Bronchial epithelial cell (primary cell): ENCODE measurements at regions not wholly inside any gene's neighbourhood (a gene's known extent, or its start where the extent isn't known, plus 50 kb on each side); places are given as distances from the start of the nearest gene placed in this dataset.

ENCODE experiments used
- DNase-seq: peaks from one replicate; pipeline ENCODE4 v3.0.0-alpha.2; 2010; ENCODE audit warnings: low read depth
- FAIRE-seq: peaks from 2 replicates; lab custom pipeline; 2011; peaks lifted over from hg19 to GRCh38; lab: Jason Lieb, UNC
- H3K27me3 ChIP-seq: 2 replicates; pipeline ENCODE4 v1.5.1; 2011; ENCODE audit warnings: low read length; ENCODE audit not compliant: control insufficient read depth, insufficient read depth
- H3K36me3 ChIP-seq: 2 replicates; pipeline ENCODE4 v1.5.1; 2011; ENCODE audit warnings: low read length; ENCODE audit not compliant: control insufficient read depth, insufficient read depth
- H3K4me3 ChIP-seq: 2 replicates; pipeline ENCODE4 v1.5.1; 2011; ENCODE audit warnings: mild to moderate bottlenecking, low read depth, low read length, control low read depth
- TF ChIP-seq, protein P1 (sequence below): IDR thresholded peaks from 2 replicates; pipeline ENCODE4 v1.5.1; 2011; ENCODE audit warnings: mild to moderate bottlenecking, moderate library complexity, low read length, control low read depth, inconsistent platforms; ENCODE audit not compliant: insufficient read depth, severe bottlenecking

DNA sequence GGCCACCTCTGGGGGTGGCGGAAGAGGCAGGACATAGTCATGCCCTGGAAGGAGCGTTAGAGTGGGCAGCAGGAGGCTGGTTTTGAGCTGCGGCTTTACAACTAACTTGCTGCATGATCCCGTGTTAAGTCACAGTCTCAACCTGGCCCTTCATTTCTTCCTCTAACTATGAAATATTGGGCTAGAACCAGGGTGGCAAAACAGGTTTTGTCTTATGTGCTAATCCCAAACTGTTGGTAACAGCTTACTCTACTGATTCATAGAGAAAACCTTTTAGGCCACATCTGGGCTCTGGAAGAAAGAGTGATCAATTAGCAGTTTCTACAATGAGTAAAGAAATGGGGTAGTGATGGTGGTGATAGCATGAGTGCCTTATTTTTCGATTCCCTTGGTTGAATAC lies 74.1 kb upstream of the CLINT1 start:
- DNase-seq, result no peak
- TF ChIP-seq, protein P1, sequence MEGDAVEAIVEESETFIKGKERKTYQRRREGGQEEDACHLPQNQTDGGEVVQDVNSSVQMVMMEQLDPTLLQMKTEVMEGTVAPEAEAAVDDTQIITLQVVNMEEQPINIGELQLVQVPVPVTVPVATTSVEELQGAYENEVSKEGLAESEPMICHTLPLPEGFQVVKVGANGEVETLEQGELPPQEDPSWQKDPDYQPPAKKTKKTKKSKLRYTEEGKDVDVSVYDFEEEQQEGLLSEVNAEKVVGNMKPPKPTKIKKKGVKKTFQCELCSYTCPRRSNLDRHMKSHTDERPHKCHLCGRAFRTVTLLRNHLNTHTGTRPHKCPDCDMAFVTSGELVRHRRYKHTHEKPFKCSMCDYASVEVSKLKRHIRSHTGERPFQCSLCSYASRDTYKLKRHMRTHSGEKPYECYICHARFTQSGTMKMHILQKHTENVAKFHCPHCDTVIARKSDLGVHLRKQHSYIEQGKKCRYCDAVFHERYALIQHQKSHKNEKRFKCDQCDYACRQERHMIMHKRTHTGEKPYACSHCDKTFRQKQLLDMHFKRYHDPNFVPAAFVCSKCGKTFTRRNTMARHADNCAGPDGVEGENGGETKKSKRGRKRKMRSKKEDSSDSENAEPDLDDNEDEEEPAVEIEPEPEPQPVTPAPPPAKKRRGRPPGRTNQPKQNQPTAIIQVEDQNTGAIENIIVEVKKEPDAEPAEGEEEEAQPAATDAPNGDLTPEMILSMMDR, result no peak
- H3K27me3 ChIP-seq, result no peaks in the 10 kb centered on the region
- H3K36me3 ChIP-seq, result no peaks in the 10 kb centered on the region
- H3K4me3 ChIP-seq, result no peak overlapping the region
- no peak for FAIRE-seq

DNA sequence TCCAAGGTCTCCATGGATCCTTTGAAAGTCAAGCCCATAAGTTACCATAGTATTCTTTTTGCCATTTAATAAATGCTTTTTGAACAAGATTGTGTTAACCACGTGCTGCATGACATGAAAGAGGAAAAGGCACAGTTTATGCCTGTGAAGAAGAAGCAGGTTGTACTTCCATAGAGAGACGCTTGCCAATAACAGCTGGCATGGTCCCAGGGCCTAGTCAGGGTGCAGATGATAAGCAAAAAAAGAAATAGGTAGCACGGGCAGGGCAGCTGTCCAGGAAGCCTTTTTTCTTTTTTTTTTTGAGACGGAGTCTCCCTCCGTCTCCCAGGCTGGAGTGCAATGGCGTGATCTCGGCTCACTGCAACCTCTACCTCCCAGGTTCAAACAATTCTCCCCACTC lies 71.8 kb upstream of the CLINT1 start:
- Histone ChIP-seq H3K27me3 (no peaks in the 10 kb centered on the region), H3K36me3 (no peaks in the 10 kb centered on the region), H3K4me3 (no peak overlapping the region)
- TF ChIP-seq, protein P1, result no peak
- FAIRE-seq (no peak), DNase-seq (no peak)

DNA sequence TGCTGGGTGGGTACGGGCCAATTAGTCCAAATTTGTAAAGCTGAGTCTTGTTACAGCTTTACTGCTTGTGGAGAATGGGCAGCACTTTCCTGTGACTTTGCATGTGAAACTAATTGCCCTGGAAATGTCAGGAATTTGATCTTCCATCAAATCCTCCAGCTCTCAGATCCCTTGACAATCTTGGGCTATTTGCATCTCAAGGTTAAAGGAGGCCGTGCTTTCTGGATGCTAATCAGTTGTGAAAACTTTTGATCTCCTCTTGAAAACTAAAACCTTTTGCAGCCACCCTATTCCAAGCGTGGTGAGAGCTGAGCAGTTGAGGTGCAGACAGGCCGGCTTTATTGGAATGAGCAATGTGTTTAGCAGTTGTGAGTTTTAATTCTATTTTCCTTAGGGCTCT lies 68.0 kb upstream of the CLINT1 start:
- TF ChIP-seq, protein P1, result no peak
- no peak for FAIRE-seq
- Histone ChIP-seq H3K4me3 (no peak overlapping the region), H3K36me3 (no peaks in the 10 kb centered on the region), H3K27me3 (no peaks in the 10 kb centered on the region)
- no peak for DNase-seq

DNA sequence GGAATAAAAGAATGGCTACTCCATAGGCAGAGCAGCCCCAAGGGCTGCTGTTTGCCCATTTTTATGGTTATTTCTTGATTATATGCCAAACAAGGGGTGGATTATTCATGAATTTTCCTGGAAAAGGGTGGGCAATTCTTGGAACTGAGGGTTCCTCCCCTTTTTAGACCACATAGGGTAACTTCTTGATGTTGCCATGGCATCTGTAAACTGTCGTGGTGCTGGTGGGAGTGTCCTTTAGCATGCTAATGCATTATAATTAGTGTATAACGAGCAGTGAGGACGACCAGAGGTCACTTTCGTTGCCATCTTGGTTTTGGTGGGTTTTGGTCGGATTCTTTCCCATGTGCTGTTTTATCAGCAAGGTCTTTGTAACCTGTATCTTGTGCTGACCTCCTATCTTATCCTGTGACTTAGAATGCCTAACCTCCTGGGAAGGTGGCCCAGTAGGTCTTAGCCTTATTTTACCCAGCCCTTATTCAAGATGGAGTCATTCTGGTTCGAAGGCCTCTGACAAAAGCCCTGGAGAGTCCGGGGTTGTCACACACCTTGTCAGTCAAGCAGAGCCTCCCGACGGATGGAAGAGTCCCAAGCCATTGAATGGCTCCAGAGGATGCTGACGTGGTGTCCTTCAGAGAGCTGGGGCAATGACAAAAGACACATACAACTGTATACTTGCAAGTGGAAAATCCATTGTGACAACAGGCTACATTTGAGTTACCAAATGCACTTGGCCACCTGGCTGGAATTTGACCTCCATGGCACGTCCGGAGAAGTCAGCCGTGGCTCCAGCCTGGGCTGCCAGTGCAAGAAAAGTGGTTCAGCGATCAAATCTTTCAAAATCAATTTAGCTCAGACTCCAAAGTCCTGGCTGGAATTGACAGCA lies 67.1 kb upstream of the CLINT1 start:
- FAIRE-seq (peak; percentile 72), DNase-seq (no peak)
- H3K36me3 ChIP-seq, result no peaks in the 10 kb centered on the region
- TF ChIP-seq, protein P1, result no peak
- H3K4me3 ChIP-seq, result no peak overlapping the region
- H3K27me3 ChIP-seq, result no peaks in the 10 kb centered on the region

DNA sequence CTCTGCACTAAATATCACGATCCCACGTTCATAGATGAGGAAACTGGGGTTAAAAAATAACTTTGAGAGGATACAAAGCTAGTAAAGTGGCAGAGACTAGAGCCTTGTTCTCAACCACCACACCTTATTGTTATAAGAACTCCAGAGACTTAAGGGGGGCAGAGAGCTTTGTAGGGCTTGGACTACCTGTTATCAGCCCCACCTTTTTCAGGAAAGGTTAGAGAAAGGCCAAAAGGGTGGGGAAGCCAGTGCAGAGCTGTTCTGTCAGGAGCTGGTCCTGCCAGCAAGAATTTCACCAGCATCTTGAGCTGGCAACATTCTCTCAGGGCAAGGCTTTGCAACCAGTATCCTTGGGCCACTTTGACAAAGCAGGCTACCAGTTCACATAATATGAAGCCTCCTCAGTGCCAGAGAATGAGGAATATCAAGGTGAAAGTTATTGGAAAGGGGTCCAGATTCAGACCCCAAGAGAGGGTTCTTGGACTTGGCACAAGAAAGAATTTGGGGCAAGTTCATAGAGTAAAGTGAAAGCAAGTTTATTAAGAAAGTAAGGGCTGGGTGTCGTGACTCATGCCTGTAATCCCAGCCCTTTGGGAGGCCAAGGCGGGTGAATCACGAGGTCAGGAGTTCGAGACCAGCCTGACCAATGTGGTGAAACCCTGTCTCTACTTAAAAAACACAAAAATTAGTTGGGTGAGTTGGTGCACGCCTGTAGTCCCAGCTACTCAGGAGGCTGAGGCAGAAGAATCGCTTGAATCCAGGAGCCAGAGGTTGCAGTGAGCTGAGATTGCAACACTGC lies 66.2 kb upstream of the CLINT1 start:
- DNase-seq (no peak), FAIRE-seq (no peak)
- H3K4me3 ChIP-seq, result no peak overlapping the region
- H3K36me3 ChIP-seq, result no peaks in the 10 kb centered on the region
- TF ChIP-seq, protein P1, result no peak
- H3K27me3 ChIP-seq, result no peaks in the 10 kb centered on the region
